ENCODE measurements at regions not wholly inside any gene's neighbourhood (a gene's known extent, or its start where the extent isn't known, plus 50 kb on each side); places are given as distances from the start of the nearest gene placed in this dataset.
"Not testable (repeated sequence)": the region's sequence is repeated elsewhere in the genome, so short reads cannot be mapped to it uniquely, and the experiment has no call there.

- not testable (repeated sequence) for DNase-seq
These were observed 102.8 kb upstream of the GAS1 start for GRCh38 chr9:87049929-87050608.

GRCh38 chr9:87054999-87055686, 107.8 kb upstream of the GAS1 start:
- no peak for DNase-seq

- DNase-seq, result no peak
These were observed 112.5 kb upstream of the GAS1 start for GRCh38 chr9:87059772-87060171.

- DNase-seq, result no peak
These were observed 115.4 kb upstream of the GAS1 start for GRCh38 chr9:87062746-87063145.

GRCh38 chr9:87063246-87063645, 115.9 kb upstream of the GAS1 start:
- no peak for DNase-seq

- DNase-seq, result no peak
These were observed 116.6 kb upstream of the GAS1 start for GRCh38 chr9:87063871-87064270.

GRCh38 chr9:87064311-87064710, 117.0 kb upstream of the GAS1 start:
- DNase-seq, result no peak

- no peak for DNase-seq
These were observed 118.7 kb upstream of the GAS1 start for GRCh38 chr9:87065981-87066380.

GRCh38 chr9:87067426-87067825, 120.1 kb upstream of the GAS1 start:
- DNase-seq, result no peak

GRCh38 chr9:87068177-87068840, 121.0 kb upstream of the GAS1 start:
- no peak for DNase-seq

- no peak for DNase-seq
These were observed 122.4 kb upstream of the GAS1 start for GRCh38 chr9:87069690-87070089.

GRCh38 chr9:87070336-87070735, 123.0 kb upstream of the GAS1 start:
- DNase-seq, result no peak

- DNase-seq, result no peak
These were observed 124.2 kb upstream of the GAS1 start for GRCh38 chr9:87071473-87071872.

GRCh38 chr9:87073692-87074091, 126.4 kb upstream of the GAS1 start:
- no peak for DNase-seq

- DNase-seq, result no peak
These were observed 128.2 kb upstream of the GAS1 start for GRCh38 chr9:87075537-87075936.

GRCh38 chr9:87076825-87077224, 129.5 kb upstream of the GAS1 start:
- no peak for DNase-seq

- DNase-seq, result no peak
These were observed 130.7 kb upstream of the GAS1 start for GRCh38 chr9:87077986-87078385.

GRCh38 chr9:87080512-87081264, 133.4 kb upstream of the GAS1 start:
- no peak for DNase-seq

- DNase-seq, result no peak
These were observed 134.2 kb upstream of the GAS1 start for GRCh38 chr9:87081503-87081902.

- no peak for DNase-seq
These were observed 136.7 kb upstream of the GAS1 start for GRCh38 chr9:87083986-87084385.

- DNase-seq, result no peak
These were observed 137.1 kb upstream of the GAS1 start for GRCh38 chr9:87084407-87084806.

- DNase-seq, result no peak
These were observed 137.8 kb upstream of the GAS1 start for GRCh38 chr9:87085073-87085472.

GRCh38 chr9:87085521-87085920, 138.2 kb upstream of the GAS1 start:
- DNase-seq, result no peak
